Ecto neural progenitor cell (in vitro differentiated cells): ENCODE measurements at regions not wholly inside any gene's neighbourhood (a gene's known extent, or its start where the extent isn't known, plus 50 kb on each side); places are given as distances from the start of the nearest gene placed in this dataset.
"Not testable (repeated sequence)": the region's sequence is repeated elsewhere in the genome, so short reads cannot be mapped to it uniquely, and the experiment has no call there.

Experiments
- DNase-seq: peaks from one replicate; pipeline ENCODE4 v3.0.0-alpha.2; 2018; ENCODE audit warnings: low spot score

- DNase-seq = no peak
Measured at GRCh38 chr3:153840487-153840886, 280.7 kb upstream of the ARHGEF26 start.

GRCh38 chr3:153843994-153844393 lies 277.2 kb upstream of the ARHGEF26 start:
- DNase-seq = no peak

DNA sequence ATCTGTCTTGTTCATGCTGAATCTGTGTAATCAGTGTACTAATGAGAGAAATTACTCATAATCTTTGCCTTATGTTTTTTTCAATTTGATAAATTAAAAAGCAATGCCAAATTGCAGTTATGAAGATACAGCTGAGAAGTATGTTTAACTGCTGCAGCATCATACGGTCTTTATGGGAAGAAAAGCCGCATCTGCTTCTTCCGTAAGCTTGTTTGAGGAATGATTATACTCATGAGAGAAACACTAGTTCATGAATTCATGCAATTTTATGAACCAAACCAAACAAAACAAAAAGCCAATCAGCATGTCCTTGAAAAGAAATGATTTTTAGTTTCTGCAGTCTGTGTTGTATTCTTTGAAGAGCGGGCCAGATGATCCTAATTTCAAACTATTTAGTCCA lies 275.9 kb upstream of the ARHGEF26 start:
- no peak for DNase-seq

DNA sequence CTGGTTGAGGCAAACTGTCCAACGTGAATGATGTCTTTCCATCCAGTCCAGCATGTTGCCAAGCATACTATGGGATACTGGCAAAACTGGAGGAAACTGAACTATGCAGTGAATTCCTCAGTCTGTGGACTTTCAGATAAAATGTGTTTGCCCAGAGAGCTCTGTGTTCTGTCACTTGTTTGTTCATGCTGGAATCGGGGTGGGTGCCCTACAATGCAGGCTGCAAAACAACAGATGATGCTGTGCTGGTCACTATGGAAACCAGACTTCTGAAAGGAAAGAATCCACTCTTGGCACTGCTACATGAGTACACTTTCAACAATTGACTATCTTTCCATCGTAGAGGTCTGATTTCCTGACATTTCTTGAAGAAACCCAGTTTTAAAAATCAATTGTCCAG lies 272.5 kb upstream of the ARHGEF26 start:
- no peak for DNase-seq

GRCh38 chr3:153852355-153852754 lies 268.8 kb upstream of the ARHGEF26 start:
- no peak for DNase-seq

GRCh38 chr3:153853163-153853562 lies 268.0 kb upstream of the ARHGEF26 start:
- no peak for DNase-seq

DNA sequence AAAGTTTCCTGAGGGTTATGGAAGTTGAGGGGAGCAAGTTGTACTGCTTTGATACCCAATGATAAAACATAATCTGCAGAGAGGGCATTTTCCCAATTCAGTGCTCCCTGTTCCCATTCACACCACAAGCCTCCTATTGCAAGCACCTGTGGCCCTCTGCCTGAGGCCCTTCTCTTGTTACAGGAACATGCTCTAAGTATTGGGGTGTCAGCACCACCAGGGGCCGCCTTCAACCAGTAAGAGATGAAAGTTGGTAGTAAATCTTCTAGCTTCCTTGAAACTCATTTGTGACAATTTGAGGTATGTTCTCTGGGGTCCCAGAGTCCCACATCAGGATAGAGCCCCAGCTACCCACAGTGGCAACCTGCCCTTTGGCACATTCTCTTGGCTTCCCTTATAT lies 265.4 kb upstream of the ARHGEF26 start:
- no peak for DNase-seq

GRCh38 chr3:153856932-153857331 lies 264.3 kb upstream of the ARHGEF26 start:
- DNase-seq = no peak

DNA sequence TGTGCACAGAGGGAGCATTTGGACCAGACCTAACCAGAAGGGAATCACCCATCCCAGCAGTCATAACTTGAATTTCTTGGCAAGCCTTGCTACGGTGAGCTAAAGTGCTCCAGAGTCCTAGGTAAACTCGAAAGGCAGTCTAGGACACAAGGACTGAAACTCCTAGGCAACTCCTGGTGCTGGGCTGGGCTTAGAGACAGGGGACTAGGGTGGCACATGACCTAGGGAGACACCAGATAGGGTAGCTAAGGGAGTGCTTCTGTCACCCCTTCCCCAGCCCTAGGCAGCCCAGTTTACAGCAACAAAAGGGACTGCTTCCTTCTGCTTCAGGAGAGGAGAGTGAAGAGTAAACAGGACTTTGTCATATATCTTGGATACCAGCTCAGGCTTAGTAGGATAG lies 256.4 kb upstream of the ARHGEF26 start:
- DNase-seq = no peak

DNA sequence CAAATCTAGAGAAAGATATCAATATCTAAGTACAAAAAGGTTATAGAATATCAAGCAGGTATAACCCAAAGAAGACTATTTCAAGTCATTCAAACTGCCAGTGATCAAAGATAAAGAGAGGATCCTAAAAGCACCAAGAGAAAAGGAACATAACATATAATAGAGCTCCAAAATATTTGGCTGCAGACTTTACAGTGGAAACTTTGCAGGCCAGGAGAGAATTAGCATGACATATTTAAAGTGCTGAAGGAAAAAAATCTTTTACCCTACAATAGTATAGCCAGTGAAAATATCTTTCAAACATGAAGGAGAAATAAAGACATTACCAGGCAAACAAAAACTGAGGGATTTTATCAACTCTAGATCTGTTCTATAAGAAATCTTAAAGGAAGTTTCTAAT lies 254.3 kb upstream of the ARHGEF26 start:
- no peak for DNase-seq

- not testable (repeated sequence) for DNase-seq
Measured at GRCh38 chr3:153874348-153874747, 246.8 kb upstream of the ARHGEF26 start.

GRCh38 chr3:153880493-153880892 lies 240.7 kb upstream of the ARHGEF26 start:
- no peak for DNase-seq

GRCh38 chr3:153881201-153881600 lies 240.0 kb upstream of the ARHGEF26 start:
- DNase-seq = no peak

DNA sequence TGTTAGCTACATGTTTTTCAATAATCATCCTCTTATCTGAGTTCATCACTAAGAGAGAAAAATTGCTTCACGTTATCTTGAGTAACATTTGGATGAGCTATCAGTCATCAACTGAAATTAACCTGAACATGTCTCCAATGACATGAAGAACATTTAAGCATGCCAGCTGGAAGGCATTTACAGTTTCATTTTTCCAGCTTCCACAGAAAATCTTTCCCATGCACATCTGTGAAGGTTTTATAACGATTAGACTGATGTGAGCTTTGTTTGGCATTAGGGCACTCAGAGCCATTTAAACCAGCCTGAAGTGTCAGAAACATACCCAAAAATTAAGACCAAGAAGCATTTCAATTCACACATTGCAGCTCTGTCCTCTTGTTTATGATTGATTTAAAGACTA lies 235.8 kb upstream of the ARHGEF26 start:
- DNase-seq = no peak

DNA sequence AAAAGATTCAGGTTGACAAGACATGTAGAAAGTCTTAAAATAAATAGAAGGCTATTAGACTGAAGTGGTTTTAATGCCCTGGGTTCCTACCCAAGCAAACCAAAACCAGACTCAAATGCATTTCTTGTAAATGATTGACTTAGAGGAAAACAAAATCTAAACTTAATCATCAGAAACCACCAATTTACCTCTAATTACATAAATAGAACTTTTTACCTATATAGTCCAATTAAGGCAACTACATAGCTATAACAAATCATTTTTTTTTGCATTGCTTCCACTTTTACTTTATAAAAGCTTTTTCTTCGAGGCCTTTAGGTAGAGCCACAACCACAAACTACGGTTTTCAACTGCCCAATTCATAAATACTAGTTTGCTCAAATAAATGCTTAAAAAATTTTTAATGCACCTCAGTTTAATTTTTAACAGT lies 231.3 kb upstream of the ARHGEF26 start:
- DNase-seq = no peak

DNA sequence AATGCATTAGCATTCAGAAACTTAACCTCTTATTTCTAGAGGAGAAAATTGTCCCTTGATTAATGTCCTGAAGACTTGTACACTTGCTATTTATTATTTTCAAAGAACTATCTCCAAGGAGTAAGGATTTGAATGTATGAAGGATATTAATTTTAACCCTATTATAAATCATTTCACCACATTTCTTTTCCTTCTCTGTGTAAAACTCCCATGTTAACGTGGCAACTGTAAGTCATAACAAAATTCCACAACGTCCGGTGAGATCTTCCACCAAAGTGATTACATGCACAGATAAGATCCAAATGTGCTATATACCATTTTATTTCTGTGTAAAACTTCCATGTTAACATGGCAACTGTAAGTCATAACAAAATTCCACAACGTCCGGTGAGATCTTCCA lies 229.1 kb upstream of the ARHGEF26 start:
- DNase-seq = no peak

DNA sequence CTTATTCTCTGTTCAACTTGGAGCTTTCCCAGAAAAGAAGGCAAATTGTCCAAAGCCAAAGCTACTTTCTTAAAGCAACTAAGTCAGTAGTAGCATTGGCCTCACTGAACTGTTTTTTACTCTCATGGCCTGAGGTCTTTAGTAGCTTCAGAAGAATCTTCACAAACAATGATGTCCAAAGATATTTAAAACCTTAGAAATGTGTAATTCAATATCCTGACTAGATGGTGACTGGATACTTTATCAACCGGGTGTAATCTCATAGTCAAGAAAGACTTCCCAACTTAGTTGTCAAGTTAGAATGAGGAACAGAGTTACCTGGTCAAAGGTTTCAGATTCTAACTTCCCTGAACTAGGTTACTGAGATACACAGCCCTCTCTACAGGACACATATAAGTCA lies 226.3 kb upstream of the ARHGEF26 start:
- no peak for DNase-seq

- no peak for DNase-seq
Measured at GRCh38 chr3:153896197-153896596, 225.0 kb upstream of the ARHGEF26 start.

GRCh38 chr3:153897025-153897723 lies 224.0 kb upstream of the ARHGEF26 start:
- DNase-seq = no peak

GRCh38 chr3:153897842-153898241 lies 223.3 kb upstream of the ARHGEF26 start:
- DNase-seq = no peak

DNA sequence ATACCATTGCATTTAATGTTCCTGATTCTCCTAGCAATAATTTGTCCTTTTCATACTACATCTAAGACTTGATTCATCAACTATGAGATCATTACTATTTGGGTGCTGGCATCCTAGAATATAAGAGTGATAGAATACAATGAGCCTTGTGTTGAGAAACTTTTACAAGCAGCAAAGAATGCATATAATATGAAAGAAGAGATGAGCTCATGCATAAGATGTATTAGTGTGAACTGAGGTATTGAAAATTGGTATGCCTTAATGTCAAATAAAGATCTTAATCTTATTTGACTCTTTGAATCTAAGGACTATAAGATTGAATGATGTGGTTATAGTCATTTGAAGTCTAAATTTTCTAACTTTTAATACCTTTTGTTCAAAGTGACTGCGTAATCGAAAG lies 220.0 kb upstream of the ARHGEF26 start:
- DNase-seq = no peak

DNA sequence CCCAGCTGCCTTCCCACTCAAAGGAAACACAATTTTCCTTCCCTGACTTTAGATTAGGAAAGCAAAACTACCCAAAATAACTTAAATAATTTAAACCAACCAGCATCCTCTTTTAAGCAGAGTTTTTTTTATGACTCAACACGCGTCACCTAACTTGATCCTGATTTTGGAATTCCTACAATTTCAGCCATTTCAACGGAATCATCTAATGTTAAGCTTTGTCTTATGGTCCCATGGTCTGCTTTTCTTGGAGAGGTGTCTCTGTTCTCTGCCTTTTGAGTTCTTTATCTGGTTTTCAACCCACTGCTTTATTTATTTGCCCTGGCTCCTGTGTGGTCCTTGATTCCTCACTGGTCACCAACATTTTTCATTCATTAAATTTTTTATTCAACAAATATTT lies 219.2 kb upstream of the ARHGEF26 start:
- DNase-seq = no peak

- DNase-seq = no peak
Measured at GRCh38 chr3:153903430-153903829, 217.8 kb upstream of the ARHGEF26 start.

DNA sequence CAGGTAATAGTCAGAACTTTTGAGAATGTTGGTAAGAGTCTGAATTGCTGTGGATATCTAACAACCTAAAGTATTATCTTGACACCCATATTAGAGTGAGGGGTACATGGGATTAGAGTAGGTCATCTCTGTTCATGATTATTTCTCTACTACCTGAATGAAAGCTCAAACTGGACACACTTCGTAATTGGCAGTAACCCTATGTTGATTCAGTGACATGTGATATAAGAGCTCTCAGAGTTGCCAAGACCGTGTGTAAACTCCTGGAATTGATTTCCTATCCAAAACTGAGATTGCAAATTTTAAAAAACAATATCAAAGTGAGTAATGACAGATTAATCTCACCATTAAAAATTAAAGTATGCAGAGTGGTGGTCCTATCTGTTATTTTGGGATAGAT lies 214.8 kb upstream of the ARHGEF26 start:
- DNase-seq = no peak

DNA sequence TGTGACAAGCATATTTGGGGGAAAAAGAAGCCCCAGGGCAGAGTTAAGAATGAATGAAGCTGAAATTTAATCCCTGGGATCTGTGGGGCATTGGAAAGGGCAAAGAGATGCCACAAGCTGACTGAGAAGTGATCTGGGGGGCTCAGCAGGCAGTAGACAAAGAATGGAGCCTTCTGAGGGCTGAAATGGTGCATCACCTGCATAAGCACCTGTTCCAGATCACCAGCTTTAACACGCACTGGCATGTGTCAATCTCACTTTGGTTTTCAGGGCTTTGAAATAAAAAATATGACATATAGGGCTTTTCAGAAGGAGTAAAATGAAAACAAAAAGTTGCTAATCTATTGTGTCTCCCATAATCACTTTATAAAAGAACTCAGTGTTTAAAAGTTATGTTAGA lies 210.8 kb upstream of the ARHGEF26 start:
- no peak for DNase-seq
